Neuronal stem cell (in vitro differentiated cells): ENCODE measurements at regions not wholly inside any gene's neighbourhood (a gene's known extent, or its start where the extent isn't known, plus 50 kb on each side); places are given as distances from the start of the nearest gene placed in this dataset.

Experiments
- DNase-seq: peaks from one replicate; pipeline ENCODE4 v3.0.0-alpha.2; 2013; ENCODE audit warnings: low spot score
- H2AFZ ChIP-seq: one replicate; pipeline ENCODE4 v1.6.1; 2013; ENCODE audit warnings: mild to moderate bottlenecking, low read length, inconsistent platforms
- H2AK5ac ChIP-seq: 2 replicates; pipeline ENCODE4 v1.6.1; 2013; ENCODE audit warnings: low read depth, mild to moderate bottlenecking, inconsistent platforms, low read length, moderate library complexity, mixed read lengths
- H2BK120ac ChIP-seq: 2 replicates; pipeline ENCODE4 v1.6.1; 2013; ENCODE audit warnings: low read depth, mild to moderate bottlenecking, inconsistent platforms, low read length, moderate library complexity, mixed read lengths
- H2BK12ac ChIP-seq: one replicate; pipeline ENCODE4 v1.6.1; 2013; ENCODE audit warnings: low read length, inconsistent platforms
- H2BK15ac ChIP-seq: 2 replicates; pipeline ENCODE4 v1.6.1; 2013; ENCODE audit warnings: mild to moderate bottlenecking, low read length, inconsistent platforms, mixed read lengths
- H2BK5ac ChIP-seq: one replicate; pipeline ENCODE4 v1.6.1; 2013; ENCODE audit warnings: inconsistent platforms, mild to moderate bottlenecking, low read length, moderate library complexity
- H3K14ac ChIP-seq: one replicate; pipeline ENCODE4 v1.6.1; 2013; ENCODE audit warnings: low read length, inconsistent platforms
- H3K18ac ChIP-seq: 2 replicates; pipeline ENCODE4 v1.6.1; 2013; ENCODE audit warnings: low read length, inconsistent platforms
- H3K23ac ChIP-seq: 2 replicates; pipeline ENCODE4 v1.6.1; 2013; ENCODE audit warnings: low read depth, mild to moderate bottlenecking, mixed read lengths, low read length, inconsistent platforms; ENCODE audit not compliant: poor library complexity
- H3K27ac ChIP-seq: replicated peaks from 3 replicates; pipeline ENCODE4 v1.5.1; 2013; ENCODE audit warnings: low read length, inconsistent platforms
- H3K27me3 ChIP-seq, 3 experiments: 2 replicates each; pipeline ENCODE4 v1.6.1; 2013; ENCODE audit warnings: low read length in 3 of 3, mild to moderate bottlenecking in 2 of 3, inconsistent platforms in 1 of 3, low read depth in 1 of 3, mixed read lengths in 1 of 3, moderate library complexity in 1 of 3; ENCODE audit not compliant: control insufficient read depth in 3 of 3, insufficient read depth in 3 of 3
- H3K36me3 ChIP-seq, 2 donors: replicated peaks in 1 of 2; 2 replicates each; pipeline ENCODE4 v1.6.1; 2013; ENCODE audit warnings: low read length in 2 of 2; ENCODE audit not compliant: control insufficient read depth in 2 of 2, insufficient read depth in 2 of 2
- H3K4ac ChIP-seq: 2 replicates; pipeline ENCODE4 v1.6.1; 2013; ENCODE audit warnings: inconsistent platforms, mild to moderate bottlenecking, low read length, moderate library complexity
- H3K4me1 ChIP-seq, 2 donors: 1 replicate in 1 of 2; 2 replicates in 1 of 2; pipeline ENCODE4 v1.6.1; 2013; ENCODE audit warnings: low read length in 2 of 2, low read depth in 1 of 2; ENCODE audit not compliant: control insufficient read depth in 2 of 2, insufficient read depth in 1 of 2
- H3K4me2 ChIP-seq: one replicate; pipeline ENCODE4 v1.6.1; 2013; ENCODE audit warnings: mild to moderate bottlenecking, low read length, inconsistent platforms; ENCODE audit not compliant: insufficient read depth, poor library complexity, severe bottlenecking
- H3K4me3 ChIP-seq, 2 donors: 2 replicates each; pipeline ENCODE4 v1.5.1; 2013; ENCODE audit warnings: low read length in 2 of 2, mild to moderate bottlenecking in 2 of 2, inconsistent platforms in 1 of 2, moderate library complexity in 1 of 2
- H3K79me1 ChIP-seq: one replicate; pipeline ENCODE4 v1.6.1; 2013; ENCODE audit warnings: low read depth, mild to moderate bottlenecking, inconsistent platforms, low read length, moderate library complexity
- H3K9ac ChIP-seq: one replicate; pipeline ENCODE4 v1.6.1; 2013; ENCODE audit warnings: mild to moderate bottlenecking, low read depth, low read length, inconsistent platforms; ENCODE audit not compliant: poor library complexity
- H3K9me3 ChIP-seq, 2 donors: replicated peaks in 1 of 2; 2 replicates each; pipeline versions ENCODE3 to v1.6.1; 2013; ENCODE audit warnings: low read length in 2 of 2, mild to moderate bottlenecking in 2 of 2, inconsistent platforms in 1 of 2, low read depth in 1 of 2, mixed read lengths in 1 of 2, moderate library complexity in 1 of 2; ENCODE audit not compliant: control insufficient read depth in 2 of 2, insufficient read depth in 1 of 2
- H4K8ac ChIP-seq: one replicate; pipeline ENCODE4 v1.6.1; 2013; ENCODE audit warnings: low read depth, mild to moderate bottlenecking, inconsistent platforms, low read length, moderate library complexity
- H4K91ac ChIP-seq: one replicate; pipeline ENCODE4 v1.6.1; 2013; ENCODE audit warnings: low read length, low read depth, mild to moderate bottlenecking, inconsistent platforms; ENCODE audit not compliant: poor library complexity
- WGBS, 2 donors: extraction: QIAGEN DNeasy Blood & Tissue Kit; methylation state at CpG; one replicate each; pipeline ENCODE4 v1.1.7; 2013; ENCODE audit warnings: missing lambda C conversion rate in 2 of 2, mixed read lengths in 1 of 2; ENCODE audit not compliant: insufficient read length in 2 of 2, insufficient replicate concordance in 1 of 2; ENCODE audit errors: extremely low coverage in 2 of 2; 5-methylcytosine and 5-hydroxymethylcytosine counted together

- Histone ChIP-seq H3K4ac (no peak overlapping the region), H2BK120ac (no peak overlapping the region), H3K23ac (no peak overlapping the region), H2AK5ac (no peak overlapping the region), H3K36me3 (no peaks in the 10 kb centered on the region), H3K27me3 (no peaks in the 10 kb centered on the region), H2BK15ac (no peak overlapping the region), H4K8ac (no peak overlapping the region), H3K14ac (no peak overlapping the region), H3K4me3 (no peak overlapping the region), H3K9ac (no peak overlapping the region), H3K4me2 (no peak overlapping the region), H3K27ac (no peak overlapping the region), H3K79me1 (no peaks in the 10 kb centered on the region), H4K91ac (no peak overlapping the region), H2BK12ac (no peak overlapping the region), H3K4me1 (no peaks in the 10 kb centered on the region), H3K9me3 (no peaks in the 10 kb centered on the region), H3K18ac (no peak overlapping the region), H2AFZ (no peak overlapping the region), H2BK5ac (no peak overlapping the region)
- no CpG with 5 or more reads among the region's 3 CpGs for WGBS, 2 donors
- DNase-seq = no peak
These were observed 1404.3 kb downstream of the MAT2B start for GRCh38 chr5:164909673-164910072.

DNA sequence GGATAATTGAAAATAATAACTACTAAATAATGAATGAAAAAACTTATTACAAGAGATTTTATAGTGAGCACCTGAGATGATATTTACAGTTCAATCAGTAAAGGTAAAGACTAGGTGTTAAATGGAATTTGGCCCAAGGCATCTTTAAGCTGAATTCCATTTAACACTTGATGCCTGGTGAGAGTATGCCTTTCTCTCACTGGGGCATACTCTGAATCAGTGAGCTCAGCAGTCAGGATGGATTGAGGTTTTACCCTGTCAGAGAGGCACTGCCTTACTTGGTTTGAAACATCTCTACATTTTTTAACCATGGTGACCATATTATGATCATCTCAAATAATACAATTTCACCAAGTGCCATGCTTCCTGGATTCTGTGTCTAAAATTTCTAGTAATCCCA lies 1416.3 kb downstream of the MAT2B start:
- DNase-seq = no peak

DNA sequence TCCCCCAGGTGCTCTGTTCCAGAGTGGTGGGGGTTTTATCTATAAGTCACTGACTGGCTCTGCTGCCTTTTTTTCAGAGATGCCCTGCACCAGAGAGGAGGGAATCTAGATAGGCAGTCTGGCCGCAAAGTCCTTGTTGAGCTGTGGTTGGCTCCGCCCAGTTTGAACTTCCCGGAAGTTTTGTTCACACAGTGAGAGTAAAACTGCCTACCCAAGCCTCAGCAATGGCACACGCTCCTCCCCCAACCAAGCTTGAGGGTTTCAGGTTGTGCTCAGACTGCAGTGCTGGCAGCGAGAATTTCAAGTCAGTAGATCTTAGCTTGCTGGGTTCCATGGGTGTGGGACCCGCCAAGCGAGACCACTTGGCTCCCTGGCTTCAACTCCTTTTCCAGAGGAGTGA lies 1428.6 kb downstream of the MAT2B start:
- no peaks in the 10 kb centered on the region for H3K36me3 ChIP-seq
- H3K9ac ChIP-seq = no peak overlapping the region
- H3K9me3 ChIP-seq = no peaks in the 10 kb centered on the region
- H3K4me2 ChIP-seq = no peak overlapping the region
- H4K8ac ChIP-seq = no peak overlapping the region
- WGBS, 2 donors = no CpG with 5 or more reads among the region's 7 CpGs
- no peak overlapping the region for H2BK5ac ChIP-seq
- no peak overlapping the region for H3K4me3 ChIP-seq
- no peaks in the 10 kb centered on the region for H3K27me3 ChIP-seq
- H3K18ac ChIP-seq = no peak overlapping the region
- no peak overlapping the region for H2BK15ac ChIP-seq
- no peak overlapping the region for H3K14ac ChIP-seq
- H3K4ac ChIP-seq = no peak overlapping the region
- H4K91ac ChIP-seq = no peak overlapping the region
- no peak overlapping the region for H3K23ac ChIP-seq
- no peak overlapping the region for H3K27ac ChIP-seq
- H2BK120ac ChIP-seq = no peak overlapping the region
- no peak overlapping the region for H2AK5ac ChIP-seq
- H3K4me1 ChIP-seq = no peaks in the 10 kb centered on the region
- no peaks in the 10 kb centered on the region for H3K79me1 ChIP-seq
- H2BK12ac ChIP-seq = no peak overlapping the region
- no peak overlapping the region for H2AFZ ChIP-seq
- no peak for DNase-seq

More for the DNA sequence above, 1416.3 kb downstream of the MAT2B start:
- Histone ChIP-seq H2AFZ (no peak overlapping the region), H3K18ac (no peak overlapping the region), H3K4me3 (no peak overlapping the region), H3K79me1 (no peaks in the 10 kb centered on the region), H4K91ac (no peak overlapping the region), H3K4me2 (no peak overlapping the region), H2BK12ac (no peak overlapping the region), H4K8ac (no peak overlapping the region), H2BK15ac (no peak overlapping the region), H3K14ac (no peak overlapping the region), H3K27me3 (no peaks in the 10 kb centered on the region), H3K9me3 (no peaks in the 10 kb centered on the region), H3K4ac (no peak overlapping the region), H2AK5ac (no peak overlapping the region), H3K4me1 (no peaks in the 10 kb centered on the region), H2BK5ac (no peak overlapping the region), H2BK120ac (no peak overlapping the region), H3K27ac (no peak overlapping the region), H3K9ac (no peak overlapping the region), H3K36me3 (no peaks in the 10 kb centered on the region), H3K23ac (no peak overlapping the region)

GRCh38 chr5:164934561-164934960 lies 1429.1 kb downstream of the MAT2B start:
- no peak overlapping the region for H2BK5ac ChIP-seq
- no peak overlapping the region for H3K23ac ChIP-seq
- H2BK15ac ChIP-seq = no peak overlapping the region
- H2AFZ ChIP-seq = no peak overlapping the region
- DNase-seq = no peak
- no peaks in the 10 kb centered on the region for H3K9me3 ChIP-seq
- no peak overlapping the region for H3K4me2 ChIP-seq
- no peak overlapping the region for H2BK12ac ChIP-seq
- H3K36me3 ChIP-seq = no peaks in the 10 kb centered on the region
- H3K27ac ChIP-seq = no peak overlapping the region
- H2AK5ac ChIP-seq = no peak overlapping the region
- no peak overlapping the region for H3K4me3 ChIP-seq
- no peak overlapping the region for H4K8ac ChIP-seq
- H2BK120ac ChIP-seq = no peak overlapping the region
- no peaks in the 10 kb centered on the region for H3K27me3 ChIP-seq
- H3K79me1 ChIP-seq = no peaks in the 10 kb centered on the region
- H3K18ac ChIP-seq = no peak overlapping the region
- no peak overlapping the region for H3K4ac ChIP-seq
- WGBS, 2 donors = no CpG with 5 or more reads among the region's 7 CpGs
- no peaks in the 10 kb centered on the region for H3K4me1 ChIP-seq
- no peak overlapping the region for H3K14ac ChIP-seq
- H3K9ac ChIP-seq = no peak overlapping the region
- H4K91ac ChIP-seq = no peak overlapping the region
